ENCODE measurements at regions not wholly inside any gene's neighbourhood (a gene's known extent, or its start where the extent isn't known, plus 50 kb on each side); places are given as distances from the start of the nearest gene placed in this dataset.
A peak's percentile ranks its signal among the peaks of the same experiment; 100 is the strongest.

GRCh38 chr3:124258057-124258500 is 266.2 kb upstream of the ROPN1 start:
- no peak overlapping the region for H3K4me3 ChIP-seq
- no peak for DNase-seq (ENCODE audit: low spot score in 2 of 2)
- H3K27me3 ChIP-seq: no peaks in the 10 kb centered on the region
- no peak for TF ChIP-seq POLR2A (IDR thresholded peaks at IDR 0.05)
- TF ChIP-seq CTCF (IDR thresholded peaks at IDR 0.05): no peak
- TF ChIP-seq EP300 (IDR thresholded peaks at IDR 0.05): no peak
- H3K36me3 ChIP-seq: no peaks in the 10 kb centered on the region
- WGBS, 2 donors: 33 to 43% methylated on average over 3 of the region's 3 CpGs
- H3K4me1 ChIP-seq: peaks cover 0 to 17% (median 3%) of the 10 kb centered on the region in 4 donors
- no peak overlapping the region for H3K27ac ChIP-seq
- no peaks in the 10 kb centered on the region for H3K9me3 ChIP-seq

- H3K4me1 ChIP-seq: peaks cover 0 to 17% (median 3%) of the 10 kb centered on the region in 4 donors
- H3K27me3 ChIP-seq: no peaks in the 10 kb centered on the region
- H3K36me3 ChIP-seq: no peaks in the 10 kb centered on the region
- no peaks in the 10 kb centered on the region for H3K9me3 ChIP-seq
- no peak overlapping the region for H3K4me3 ChIP-seq
- 64 to 81% methylated on average over 1 of the region's 1 CpG for WGBS, 2 donors
- no peak for TF ChIP-seq CTCF (IDR thresholded peaks at IDR 0.05)
- TF ChIP-seq POLR2A (IDR thresholded peaks at IDR 0.05): no peak
- TF ChIP-seq EP300 (IDR thresholded peaks at IDR 0.05): no peak
- DNase-seq (ENCODE audit: low spot score in 2 of 2): peak in 1 of 2 donors; percentile 34
- H3K27ac ChIP-seq: no peak overlapping the region
These were observed 268.4 kb upstream of the ROPN1 start for GRCh38 chr3:124260206-124260915.

DNA sequence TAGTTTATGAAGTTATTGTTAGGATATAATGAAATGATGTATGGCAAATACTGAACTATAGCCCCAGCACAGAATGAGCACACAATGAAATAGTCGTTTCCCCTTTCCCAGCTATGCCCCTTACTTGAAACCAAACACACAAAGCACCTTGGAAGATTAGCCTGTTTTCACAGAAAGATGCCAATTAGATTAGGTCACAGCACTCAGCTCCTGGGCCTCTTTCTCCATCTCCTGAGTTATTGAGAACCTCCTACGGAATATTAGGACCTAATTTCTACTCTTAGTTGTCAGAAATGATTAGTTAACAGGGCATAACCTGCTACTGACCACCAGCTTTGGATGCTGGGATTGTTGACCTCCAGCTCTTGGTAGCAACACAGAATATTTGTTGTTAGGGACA is 269.4 kb upstream of the ROPN1 start:
- Histone ChIP-seq H3K9me3 (no peaks in the 10 kb centered on the region), H3K4me1 (peaks cover 0 to 21% (median 3%) of the 10 kb centered on the region in 4 donors), H3K27ac (no peak overlapping the region), H3K36me3 (no peaks in the 10 kb centered on the region), H3K27me3 (no peaks in the 10 kb centered on the region), H3K4me3 (no peak overlapping the region)
- WGBS, 2 donors: 68 to 70% methylated on average over 2 of the region's 2 CpGs
- DNase-seq (ENCODE audit: low spot score in 2 of 2): no peak
- no peak for TF ChIP-seq POLR2A (IDR thresholded peaks at IDR 0.05)

GRCh38 chr3:124263168-124263567 is 271.2 kb upstream of the ROPN1 start:
- no peak overlapping the region for H3K4me3 ChIP-seq
- no peaks in the 10 kb centered on the region for H3K27me3 ChIP-seq
- no peak for DNase-seq (ENCODE audit: low spot score in 2 of 2)
- WGBS, 2 donors: 76 to 89% methylated on average over 4 of the region's 4 CpGs
- no peak overlapping the region for H3K27ac ChIP-seq
- H3K36me3 ChIP-seq: no peaks in the 10 kb centered on the region
- TF ChIP-seq CTCF (IDR thresholded peaks at IDR 0.05) (no peak), EP300 (IDR thresholded peaks at IDR 0.05) (no peak), POLR2A (IDR thresholded peaks at IDR 0.05) (no peak)
- H3K4me1 ChIP-seq: peaks cover 0 to 16% (median 0%) of the 10 kb centered on the region in 4 donors
- H3K9me3 ChIP-seq: no peaks in the 10 kb centered on the region

- no peak overlapping the region for H3K27ac ChIP-seq
- H3K4me1 ChIP-seq: peaks cover 0 to 15% (median 0%) of the 10 kb centered on the region in 4 donors
- WGBS, 2 donors: 80 to 87% methylated on average over 8 of the region's 8 CpGs
These were observed 272.4 kb upstream of the ROPN1 start for GRCh38 chr3:124264346-124264745.

More at GRCh38 chr3:124264346-124264745, 272.4 kb upstream of the ROPN1 start:
- no peak for DNase-seq (ENCODE audit: low spot score in 2 of 2)
- TF ChIP-seq CTCF (IDR thresholded peaks at IDR 0.05) (no peak), POLR2A (IDR thresholded peaks at IDR 0.05) (no peak), EP300 (IDR thresholded peaks at IDR 0.05) (no peak)
- Histone ChIP-seq H3K27me3 (no peaks in the 10 kb centered on the region), H3K9me3 (no peaks in the 10 kb centered on the region), H3K4me3 (no peak overlapping the region), H3K36me3 (no peaks in the 10 kb centered on the region)
